Thyroid gland (tissue), 4 donors: ENCODE measurements at regions not wholly inside any gene's neighbourhood (a gene's known extent, or its start where the extent isn't known, plus 50 kb on each side); places are given as distances from the start of the nearest gene placed in this dataset.

Source experiments
- DNase-seq, 2 donors: peaks; one replicate each; pipeline ENCODE4 v3.0.0-alpha.2; 2019
- H3K27ac ChIP-seq, 3 donors: fragments of 200-600 bp; sonication (generic); 1 replicate in 2 of 3; 2 replicates in 1 of 3; pipeline ENCODE4 v1.5.1; 2016 to 2019; ENCODE audit warnings: mild to moderate bottlenecking in 1 of 3, moderate library complexity in 1 of 3
- H3K27me3 ChIP-seq: fragments of 200-600 bp; sonication (generic); one replicate; pipeline ENCODE4 v1.5.1; 2019
- H3K36me3 ChIP-seq, 2 donors: fragments of 200-600 bp; sonication (generic); one replicate each; pipeline ENCODE4 v1.5.1; 2016 to 2019
- H3K4me1 ChIP-seq, 2 donors: fragments of 200-600 bp; sonication (generic); one replicate each; pipeline ENCODE4 v1.5.1; 2017 to 2019
- H3K4me3 ChIP-seq, 3 donors: fragments of 200-600 bp; sonication (generic); replicated peaks in 1 of 3; 1 replicate in 2 of 3; 2 replicates in 1 of 3; pipeline ENCODE4 v1.5.1; 2016; ENCODE audit warnings: mild to moderate bottlenecking in 1 of 3
- H3K9me3 ChIP-seq: fragments of 200-600 bp; sonication (generic); one replicate; pipeline ENCODE4 v1.5.1; 2017
- POLR2A ChIP-seq, 2 donors: fragments of 450-650 bp; IDR thresholded peaks; one replicate each; pipeline ENCODE4 v1.6.1; 2017; ENCODE audit warnings: antibody characterized with exemption in 2 of 2, mild to moderate bottlenecking in 2 of 2, moderate library complexity in 1 of 2
- WGBS, 2 donors: methylation state at CpG; one replicate each; pipeline ENCODE4 v1.1.5; 2017; 5-methylcytosine and 5-hydroxymethylcytosine counted together
- intact Hi-C: fragments of 100-400 bp; cut with DNase I; formaldehyde crosslinking; loops from one replicate; pipeline ENCODE4 v1.15.1; 2023
- TF ChIP-seq, protein P1 (sequence below), 6 experiments: fragments of 200-600 bp in 3 of 6; fragments of 450-650 bp in 3 of 6; sonication (generic) in 3 of 6; IDR thresholded peaks; one replicate each; pipeline ENCODE4 v1.5.1; 2016 to 2019; ENCODE audit warnings: antibody characterized with exemption in 6 of 6, mild to moderate bottlenecking in 2 of 6, inconsistent platforms in 1 of 6, moderate library complexity in 1 of 6

DNA sequence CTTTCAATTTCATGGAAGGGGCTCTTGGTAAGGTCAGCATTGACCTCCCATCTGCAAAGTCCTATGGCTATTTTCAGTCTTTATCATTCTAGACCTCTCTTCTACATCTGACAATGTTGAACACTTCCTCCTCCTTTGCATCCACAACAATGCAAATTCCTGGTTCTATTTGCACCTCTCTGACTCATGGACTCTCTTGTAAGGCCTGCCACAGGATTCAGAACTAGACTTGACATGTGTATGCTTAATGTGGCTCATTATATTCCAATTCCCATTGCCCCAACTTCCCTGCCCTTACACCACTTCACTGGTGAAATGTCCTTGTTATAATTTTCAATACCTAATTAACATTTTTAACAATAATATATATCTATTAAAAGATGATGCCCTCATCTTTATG lies 314.3 kb upstream of the FGF13 start:
- intact Hi-C loops: no loop called here
- no peak for DNase-seq
- Histone ChIP-seq H3K4me3 (no peak overlapping the region), H3K36me3 (no peaks in the 10 kb centered on the region), H3K27ac (no peak overlapping the region), H3K9me3 (no peaks in the 10 kb centered on the region), H3K4me1 (no peaks in the 10 kb centered on the region), H3K27me3 (no peaks in the 10 kb centered on the region)
- TF ChIP-seq, protein P1, sequence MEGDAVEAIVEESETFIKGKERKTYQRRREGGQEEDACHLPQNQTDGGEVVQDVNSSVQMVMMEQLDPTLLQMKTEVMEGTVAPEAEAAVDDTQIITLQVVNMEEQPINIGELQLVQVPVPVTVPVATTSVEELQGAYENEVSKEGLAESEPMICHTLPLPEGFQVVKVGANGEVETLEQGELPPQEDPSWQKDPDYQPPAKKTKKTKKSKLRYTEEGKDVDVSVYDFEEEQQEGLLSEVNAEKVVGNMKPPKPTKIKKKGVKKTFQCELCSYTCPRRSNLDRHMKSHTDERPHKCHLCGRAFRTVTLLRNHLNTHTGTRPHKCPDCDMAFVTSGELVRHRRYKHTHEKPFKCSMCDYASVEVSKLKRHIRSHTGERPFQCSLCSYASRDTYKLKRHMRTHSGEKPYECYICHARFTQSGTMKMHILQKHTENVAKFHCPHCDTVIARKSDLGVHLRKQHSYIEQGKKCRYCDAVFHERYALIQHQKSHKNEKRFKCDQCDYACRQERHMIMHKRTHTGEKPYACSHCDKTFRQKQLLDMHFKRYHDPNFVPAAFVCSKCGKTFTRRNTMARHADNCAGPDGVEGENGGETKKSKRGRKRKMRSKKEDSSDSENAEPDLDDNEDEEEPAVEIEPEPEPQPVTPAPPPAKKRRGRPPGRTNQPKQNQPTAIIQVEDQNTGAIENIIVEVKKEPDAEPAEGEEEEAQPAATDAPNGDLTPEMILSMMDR (IDR thresholded peaks at IDR 0.05): no peak
- no peak for TF ChIP-seq POLR2A (IDR thresholded peaks at IDR 0.05)

- Histone ChIP-seq H3K4me1 (no peaks in the 10 kb centered on the region), H3K36me3 (no peaks in the 10 kb centered on the region), H3K27me3 (no peaks in the 10 kb centered on the region), H3K27ac (no peak overlapping the region), H3K4me3 (no peak overlapping the region), H3K9me3 (no peaks in the 10 kb centered on the region)
- no peak for DNase-seq
- intact Hi-C loops: no loop called here
- TF ChIP-seq POLR2A (IDR thresholded peaks at IDR 0.05): no peak
- TF ChIP-seq, protein P1 (IDR thresholded peaks at IDR 0.05): no peak
- 92 to 96% methylated on average over 3 of the region's 3 CpGs for WGBS, 2 donors
Measured at GRCh38 chrX:139023531-139023930, 312.0 kb upstream of the FGF13 start.

DNA sequence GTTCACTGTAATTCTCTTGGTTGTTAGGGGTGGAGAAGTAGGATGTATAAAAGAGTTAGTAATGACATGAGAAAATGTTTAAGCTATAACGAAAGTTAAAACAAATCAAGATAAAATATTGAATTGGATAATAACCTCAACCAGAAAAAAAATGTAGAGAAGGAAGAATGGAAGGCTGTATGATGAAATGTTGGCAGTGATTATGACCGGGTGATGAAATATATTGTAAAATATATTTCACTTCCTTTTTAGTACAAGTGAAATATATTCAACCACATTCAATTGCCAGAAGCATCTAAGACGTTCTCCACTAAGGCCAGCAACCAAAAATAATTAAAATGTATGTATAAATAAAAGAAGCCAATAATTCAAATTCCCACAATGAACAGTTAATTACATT lies 309.3 kb upstream of the FGF13 start:
- TF ChIP-seq, protein P1 (IDR thresholded peaks at IDR 0.05): no peak
- no peak for TF ChIP-seq POLR2A (IDR thresholded peaks at IDR 0.05)
- Histone ChIP-seq H3K4me1 (no peaks in the 10 kb centered on the region), H3K4me3 (no peak overlapping the region), H3K27me3 (no peaks in the 10 kb centered on the region), H3K27ac (no peak overlapping the region), H3K36me3 (no peaks in the 10 kb centered on the region), H3K9me3 (no peaks in the 10 kb centered on the region)
- no peak for DNase-seq
- WGBS, 2 donors: 74 to 84% methylated on average over 3 of the region's 3 CpGs
- intact Hi-C loops: no loop called here

GRCh38 chrX:139018436-139018835 lies 306.9 kb upstream of the FGF13 start:
- Histone ChIP-seq H3K9me3 (no peaks in the 10 kb centered on the region), H3K4me3 (no peak overlapping the region), H3K27me3 (no peaks in the 10 kb centered on the region), H3K4me1 (no peaks in the 10 kb centered on the region), H3K27ac (no peak overlapping the region), H3K36me3 (no peaks in the 10 kb centered on the region)
- TF ChIP-seq, protein P1 (IDR thresholded peaks at IDR 0.05): no peak
- TF ChIP-seq POLR2A (IDR thresholded peaks at IDR 0.05): no peak
- intact Hi-C loops: no loop called here
- WGBS, 2 donors: 90 to 94% methylated on average over 2 of the region's 2 CpGs
- no peak for DNase-seq

DNA sequence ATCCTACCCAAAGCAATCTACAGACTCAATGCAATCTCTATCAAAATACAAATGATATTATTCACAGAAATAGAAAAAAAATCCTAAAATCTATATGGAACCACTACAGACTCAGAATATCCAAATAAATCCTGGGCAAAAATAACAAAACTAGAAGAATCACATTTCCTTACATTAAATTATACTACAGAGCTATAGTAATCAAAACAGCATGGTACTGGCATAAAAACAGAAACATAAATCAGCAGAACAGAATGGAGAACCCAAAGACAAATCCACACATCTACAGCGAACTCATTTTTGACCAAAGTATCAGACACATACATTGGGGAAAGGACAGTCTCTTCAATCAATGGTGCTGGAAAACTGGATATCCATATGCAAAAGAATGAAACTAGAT lies 304.1 kb upstream of the FGF13 start:
- intact Hi-C loops: no loop called here
- Histone ChIP-seq H3K27ac (no peak overlapping the region), H3K36me3 (no peaks in the 10 kb centered on the region), H3K4me3 (no peak overlapping the region), H3K4me1 (no peaks in the 10 kb centered on the region), H3K9me3 (no peaks in the 10 kb centered on the region), H3K27me3 (no peaks in the 10 kb centered on the region)
- no peak for TF ChIP-seq POLR2A (IDR thresholded peaks at IDR 0.05)
- TF ChIP-seq, protein P1 (IDR thresholded peaks at IDR 0.05): no peak
- WGBS, 2 donors: 93% methylated on average over 1 of the region's 1 CpG
- DNase-seq: no peak
